ENCODE measurements at regions not wholly inside any gene's neighbourhood (a gene's known extent, or its start where the extent isn't known, plus 50 kb on each side); places are given as distances from the start of the nearest gene placed in this dataset.
A peak's percentile ranks its signal among the peaks of the same experiment; 100 is the strongest.

- no peak for DNase-seq
Observed at GRCh38 chr9:117860849-117861248, 156.6 kb downstream of the TLR4 start.

DNA sequence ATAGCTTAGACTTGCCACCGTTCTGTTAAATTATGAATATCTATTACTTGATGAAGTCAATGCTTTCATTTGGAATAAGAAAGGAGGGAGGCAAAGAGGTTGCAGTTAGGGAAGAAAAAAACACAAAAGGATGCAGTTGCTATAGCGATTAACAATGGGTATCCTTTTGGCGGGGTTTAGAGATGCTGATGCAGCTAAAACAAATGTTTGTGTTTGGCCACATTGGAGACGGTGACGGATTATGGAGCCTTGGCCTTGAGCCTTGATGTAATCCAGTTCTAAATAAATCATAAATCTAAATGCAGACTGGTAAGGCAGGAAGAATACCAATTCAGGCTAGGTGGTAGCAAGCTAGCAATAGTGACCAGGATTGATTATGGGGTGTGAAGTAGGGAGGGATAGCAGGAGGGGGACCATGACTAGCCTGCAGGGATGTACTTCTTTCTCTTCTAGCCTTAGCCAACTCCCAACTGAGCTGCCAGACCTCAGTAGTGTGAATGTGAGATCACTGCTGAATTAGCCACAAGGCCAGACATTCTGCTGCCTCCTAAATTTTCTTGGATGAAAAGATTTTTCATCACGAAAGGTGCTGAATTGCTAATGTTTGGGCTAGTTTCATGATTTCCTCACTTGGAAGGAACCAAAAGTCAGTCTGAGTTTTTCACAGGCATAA, 160.3 kb downstream of the TLR4 start:
- no peak for DNase-seq

GRCh38 chr9:117868594-117868993, 164.4 kb downstream of the TLR4 start:
- DNase-seq: peak in 1 of 14 donors; percentile 29

DNA sequence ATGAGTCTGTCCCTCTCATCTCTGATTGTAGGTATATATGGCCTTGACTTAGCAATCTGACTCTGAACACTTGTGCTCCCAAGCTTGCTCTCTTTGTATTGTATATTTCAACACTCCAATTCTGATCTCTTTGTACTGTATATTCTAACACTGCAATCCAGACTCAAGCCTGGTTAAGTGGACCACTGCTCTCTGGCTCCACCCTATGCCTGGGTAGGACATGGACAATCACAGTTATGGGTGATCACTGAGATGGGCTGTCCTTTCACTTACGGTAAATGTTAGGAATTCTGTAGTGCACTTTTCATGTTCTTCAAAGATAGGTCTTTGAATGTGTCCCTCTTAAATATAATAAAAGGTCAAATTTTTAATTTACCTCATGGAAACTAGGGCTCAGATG, 165.1 kb downstream of the TLR4 start:
- no peak for DNase-seq

DNA sequence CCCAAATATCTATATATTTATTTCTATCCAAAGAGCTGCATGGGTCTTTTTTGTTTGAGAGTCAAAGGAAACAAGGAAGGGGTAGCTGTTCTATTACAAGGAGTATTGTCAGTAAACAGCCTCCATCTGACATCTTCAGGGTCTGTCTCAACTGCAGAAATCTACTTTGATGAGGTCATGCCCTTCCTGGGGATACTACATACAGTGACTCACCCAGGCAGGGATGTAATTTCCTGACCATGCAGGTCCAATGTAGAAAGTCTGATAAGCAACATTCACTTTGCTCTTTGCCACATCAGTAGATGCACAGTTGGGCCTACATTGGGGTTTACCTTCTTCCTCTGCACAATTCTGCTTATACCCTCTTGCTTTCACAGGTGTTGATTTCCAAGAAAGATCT, 165.5 kb downstream of the TLR4 start:
- no peak for DNase-seq

DNA sequence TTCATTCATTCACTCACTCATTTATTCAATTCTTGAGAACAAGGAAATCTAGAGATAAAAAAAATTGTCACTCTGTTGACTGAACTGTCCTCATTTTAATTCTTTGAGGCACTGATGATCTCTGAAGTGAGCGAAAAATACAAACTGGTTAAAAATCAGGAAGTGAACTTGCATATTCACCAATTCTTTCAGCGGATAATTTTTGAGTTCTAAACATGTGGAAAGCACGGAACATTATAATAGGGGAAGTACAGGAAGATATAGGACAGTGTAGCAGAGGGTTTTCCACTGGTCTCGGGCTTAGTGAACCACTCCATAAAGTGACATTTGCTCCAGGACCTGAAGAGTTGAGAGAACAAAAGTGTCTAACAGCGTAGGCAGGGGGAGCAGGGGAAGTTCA, 169.5 kb downstream of the TLR4 start:
- DNase-seq: no peak

DNA sequence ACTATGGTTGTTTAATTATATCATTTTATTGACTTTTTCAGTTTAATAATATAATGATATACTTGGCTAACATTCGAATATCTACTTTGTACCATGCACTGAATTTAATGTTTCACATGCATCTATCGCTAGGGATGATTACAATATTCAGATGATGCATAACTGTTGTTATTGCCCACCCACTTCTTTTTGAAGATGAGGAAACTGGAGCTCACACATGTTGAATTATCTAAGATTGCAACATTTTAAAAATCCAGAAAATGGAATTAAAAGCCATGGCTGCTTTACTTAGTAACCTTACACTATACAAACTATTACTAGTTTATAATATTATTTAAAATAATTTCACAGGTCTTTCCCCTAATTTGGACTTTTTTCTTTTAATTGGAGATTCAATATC, 171.7 kb downstream of the TLR4 start:
- DNase-seq: no peak

GRCh38 chr9:117882171-117882570, 178.0 kb downstream of the TLR4 start:
- no peak for DNase-seq

DNA sequence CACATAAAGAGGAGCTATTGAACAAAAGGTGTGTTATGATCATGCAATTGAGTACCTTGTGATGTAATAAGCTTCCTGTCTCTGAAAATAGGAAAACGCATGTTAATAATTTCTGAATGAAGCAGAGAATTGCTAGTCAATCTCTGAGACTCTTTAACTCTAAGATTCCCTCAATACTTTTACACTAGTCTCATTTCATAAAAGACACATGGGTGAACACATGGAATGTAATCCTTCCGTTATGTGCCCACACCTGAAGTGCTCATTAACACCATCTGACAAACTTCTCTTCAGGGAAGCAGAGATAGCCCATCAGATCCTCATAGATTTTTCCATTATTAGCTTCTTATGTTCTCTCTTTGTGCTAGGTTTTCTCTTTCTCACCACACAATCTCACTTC, 182.4 kb downstream of the TLR4 start:
- no peak for DNase-seq

DNA sequence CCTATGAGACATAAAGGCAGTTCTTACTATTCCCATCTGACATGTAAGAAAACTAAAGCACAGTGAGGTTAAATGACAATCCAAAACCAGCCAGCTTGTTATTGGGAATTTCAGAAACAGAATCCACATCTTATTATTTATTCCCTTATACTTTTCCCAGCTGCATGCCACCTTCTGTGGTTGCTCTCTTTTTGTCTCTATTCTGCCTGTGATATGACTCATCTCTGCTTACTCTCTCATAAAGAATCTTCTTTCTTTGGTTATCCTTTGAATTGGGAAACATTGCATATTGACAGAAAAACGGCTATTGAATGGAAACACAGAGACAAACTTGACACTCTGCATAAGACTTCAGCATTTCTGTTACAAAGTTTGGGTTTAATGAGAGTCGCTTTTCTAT, 183.2 kb downstream of the TLR4 start:
- DNase-seq: no peak

GRCh38 chr9:117887941-117888340, 183.7 kb downstream of the TLR4 start:
- DNase-seq: no peak

- DNase-seq: no peak
Observed at GRCh38 chr9:117903453-117903852, 199.2 kb downstream of the TLR4 start.

DNA sequence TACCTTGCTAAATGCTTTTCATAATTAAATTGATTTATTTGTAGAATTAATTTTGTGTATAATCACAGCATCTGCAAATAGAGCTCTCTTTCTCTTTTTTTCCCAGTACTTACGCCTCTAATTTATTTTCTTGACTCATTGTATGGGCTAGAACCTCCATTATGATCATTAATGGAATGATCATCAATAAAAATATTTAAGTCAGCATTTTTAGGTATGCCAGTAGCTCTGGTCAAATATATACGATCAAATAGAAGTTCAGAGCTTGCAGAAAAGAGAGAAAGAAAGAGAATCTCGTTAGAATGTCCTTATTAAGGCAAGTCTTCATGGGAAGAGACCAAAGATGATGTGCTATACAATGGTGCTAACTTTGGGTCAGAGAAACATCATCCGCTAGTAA, 202.6 kb downstream of the TLR4 start:
- no peak for DNase-seq

DNA sequence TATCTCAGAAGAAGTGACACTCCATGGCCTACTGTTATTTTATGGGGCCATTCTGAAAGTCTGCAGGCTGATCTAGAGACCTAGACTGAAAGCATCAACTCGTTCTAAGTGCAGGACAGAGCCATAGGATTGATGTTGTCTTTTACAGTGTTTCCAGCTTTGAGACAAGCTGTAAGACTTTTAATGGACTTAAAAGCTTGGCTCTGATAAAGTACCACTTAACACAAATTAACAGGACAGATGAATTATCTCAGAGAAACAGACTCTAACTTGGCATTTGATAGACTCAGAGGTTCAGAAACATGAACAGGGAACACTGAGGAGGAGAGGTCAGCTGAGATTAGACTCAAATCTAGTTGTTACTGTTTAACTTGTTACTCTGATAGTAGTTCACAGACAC, 203.2 kb downstream of the TLR4 start:
- DNase-seq: no peak

DNA sequence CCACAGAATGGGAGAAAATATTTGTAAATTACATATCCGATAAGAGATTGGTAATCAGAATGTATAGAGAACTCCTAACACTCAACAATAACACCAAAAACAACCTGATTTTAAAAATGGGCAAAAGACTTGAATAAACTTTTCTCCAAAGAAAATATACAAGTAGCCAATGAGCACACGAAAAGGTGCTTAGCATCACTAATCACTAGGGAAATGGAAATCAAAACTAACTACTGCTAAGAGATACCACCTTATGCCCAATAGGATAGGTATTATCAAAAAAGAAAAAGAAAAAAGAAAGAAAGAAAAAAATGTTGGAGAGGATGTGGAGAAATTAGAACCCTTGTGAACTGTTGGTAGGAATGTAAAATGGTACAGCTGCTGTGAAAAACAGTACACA, 212.1 kb downstream of the TLR4 start:
- no peak for DNase-seq

GRCh38 chr9:117917873-117918272, 213.7 kb downstream of the TLR4 start:
- DNase-seq: no peak

DNA sequence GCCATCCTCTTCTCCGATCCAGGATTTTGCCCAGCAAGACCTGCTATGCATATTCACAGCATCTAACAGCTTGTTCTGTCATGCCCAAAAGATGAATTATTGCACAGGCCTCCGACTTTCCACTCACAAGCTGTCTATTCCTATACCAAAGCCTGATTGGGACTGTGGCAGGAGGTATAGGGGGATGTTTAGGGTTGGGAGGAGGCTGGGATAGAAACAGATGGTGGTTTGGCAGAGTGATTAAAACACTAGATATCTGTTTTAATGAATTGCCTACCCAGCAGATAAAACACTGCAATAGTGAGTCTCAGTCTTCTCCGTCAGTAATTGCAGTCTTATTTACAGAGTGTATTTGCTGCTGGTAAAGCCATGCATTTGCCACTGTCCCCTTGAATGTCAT, 215.3 kb downstream of the TLR4 start:
- DNase-seq: no peak

DNA sequence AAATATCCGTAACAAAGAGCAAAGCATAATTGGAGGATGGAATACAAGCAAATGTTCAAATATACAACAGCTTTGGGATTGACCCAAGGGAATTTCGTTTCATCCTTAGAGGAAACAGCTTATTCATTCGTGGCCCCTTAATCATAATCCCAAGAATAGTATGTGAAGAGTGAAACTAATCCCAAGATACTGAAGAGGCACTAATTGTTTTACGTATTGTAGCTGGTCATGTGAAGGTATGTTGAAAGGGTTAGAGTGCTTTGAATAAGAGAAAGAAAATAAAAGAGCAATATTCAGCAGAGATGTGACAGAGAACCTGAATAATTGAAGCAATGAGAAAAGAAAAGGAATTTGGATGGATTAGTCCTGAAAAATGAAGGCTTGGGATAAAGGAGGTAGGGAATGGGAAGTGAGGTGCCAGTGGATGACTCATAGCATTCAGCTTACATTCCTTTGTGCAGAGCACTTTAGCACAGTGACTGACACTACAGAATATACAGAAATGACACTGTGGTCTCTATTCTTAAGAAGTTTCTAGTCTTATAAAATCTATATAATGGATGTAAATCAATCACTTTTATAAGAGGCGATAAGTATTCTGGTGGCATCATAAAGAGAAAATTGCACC, 221.9 kb downstream of the TLR4 start:
- DNase-seq: no peak

- DNase-seq: no peak
Observed at GRCh38 chr9:117927354-117927753, 223.2 kb downstream of the TLR4 start.

DNA sequence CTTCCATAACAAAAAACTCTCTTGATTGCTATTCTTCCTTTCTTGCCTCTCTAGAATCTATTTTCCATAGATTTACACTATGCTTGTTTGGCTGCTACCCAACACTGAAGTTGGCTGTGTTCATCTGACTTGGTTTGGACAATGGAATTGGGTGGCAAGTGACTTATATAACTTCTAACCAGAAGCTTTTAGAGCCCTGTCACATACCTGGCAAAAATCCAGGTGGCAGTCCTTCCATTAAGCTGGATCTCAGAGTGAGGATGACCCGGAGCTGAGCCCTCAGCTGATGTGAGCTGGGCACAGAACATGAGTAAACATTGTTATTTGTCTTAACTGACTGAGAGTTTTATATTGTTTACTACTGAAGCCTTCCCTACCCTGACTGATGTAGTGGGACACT, 225.7 kb downstream of the TLR4 start:
- DNase-seq: no peak

DNA sequence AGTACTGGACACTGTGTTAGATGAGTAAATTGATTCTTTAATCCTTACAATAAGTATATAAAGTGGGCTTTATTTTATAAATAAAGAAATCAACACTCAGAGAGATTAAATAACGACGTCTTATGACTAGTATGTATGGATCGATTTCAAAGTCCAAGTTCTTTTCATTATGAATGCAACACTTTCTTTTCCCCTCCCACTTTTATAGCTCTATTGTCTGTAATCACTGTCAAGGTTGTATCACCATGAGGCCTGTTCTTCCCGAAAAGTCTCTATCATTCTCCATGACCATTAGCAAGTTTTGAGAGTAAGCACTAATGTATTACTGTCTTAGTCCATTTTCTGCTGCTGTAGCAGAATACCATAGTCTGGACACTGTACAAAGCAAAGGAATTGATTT, 228.4 kb downstream of the TLR4 start:
- no peak for DNase-seq

DNA sequence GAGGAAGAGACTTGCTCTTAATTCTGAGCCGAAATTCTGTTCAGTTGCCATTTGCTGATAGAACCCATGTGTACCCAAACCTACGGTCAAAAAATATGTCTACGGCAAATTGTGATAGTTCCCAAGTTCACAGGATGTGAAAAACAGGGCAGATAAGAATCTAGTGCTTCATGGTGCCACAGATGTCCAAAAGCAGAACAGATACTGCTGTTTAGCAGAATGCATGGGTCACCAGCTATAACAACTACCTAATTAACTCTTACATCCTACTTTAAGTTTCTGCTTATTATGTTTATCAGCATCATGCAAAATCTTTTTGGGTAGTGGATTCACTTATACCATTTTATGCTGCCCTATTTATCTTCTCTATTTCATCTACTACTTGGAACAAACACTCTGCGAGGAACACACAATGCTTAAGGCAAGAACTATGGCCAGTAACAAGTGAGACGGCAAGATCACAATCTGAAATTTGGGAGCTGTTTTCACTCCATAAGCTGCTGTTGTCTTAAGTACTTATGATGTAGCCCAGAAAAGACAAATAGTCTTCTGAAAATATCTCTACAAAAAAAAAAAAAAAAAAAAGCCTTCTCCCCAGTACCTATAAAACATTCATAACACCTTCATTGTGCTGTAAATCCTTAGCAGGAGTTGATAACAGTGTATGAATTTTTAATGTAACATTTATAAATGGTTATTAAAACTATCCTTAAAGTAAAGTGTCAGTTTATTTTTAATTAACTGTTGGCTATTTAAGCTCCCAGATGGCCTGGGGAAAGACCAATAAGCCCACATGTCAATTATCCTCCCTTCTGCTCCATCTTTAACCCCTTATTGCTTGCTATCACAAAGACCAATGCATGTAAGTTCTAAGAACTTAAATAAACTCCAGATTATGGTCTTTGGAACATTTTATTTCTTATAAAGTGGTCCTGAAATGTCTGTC, 232.3 kb downstream of the TLR4 start:
- DNase-seq: no peak

GRCh38 chr9:117938086-117938485, 233.9 kb downstream of the TLR4 start:
- no peak for DNase-seq

- no peak for DNase-seq
Observed at GRCh38 chr9:117938896-117939295, 234.7 kb downstream of the TLR4 start.
